AML-193 (cell line): ENCODE measurements at regions not wholly inside any gene's neighbourhood (a gene's known extent, or its start where the extent isn't known, plus 50 kb on each side); places are given as distances from the start of the nearest gene placed in this dataset.

ENCODE experiments used
- DNase-seq, 2 experiments: peaks; one replicate each; lab custom pipeline; 2025; lab: John Stamatoyannopoulos, UW

- peak; percentile 67 to 77 for DNase-seq
Observed at GRCh38 chr3:188940573-188940932, 231.2 kb upstream of the TPRG1 start.

DNA sequence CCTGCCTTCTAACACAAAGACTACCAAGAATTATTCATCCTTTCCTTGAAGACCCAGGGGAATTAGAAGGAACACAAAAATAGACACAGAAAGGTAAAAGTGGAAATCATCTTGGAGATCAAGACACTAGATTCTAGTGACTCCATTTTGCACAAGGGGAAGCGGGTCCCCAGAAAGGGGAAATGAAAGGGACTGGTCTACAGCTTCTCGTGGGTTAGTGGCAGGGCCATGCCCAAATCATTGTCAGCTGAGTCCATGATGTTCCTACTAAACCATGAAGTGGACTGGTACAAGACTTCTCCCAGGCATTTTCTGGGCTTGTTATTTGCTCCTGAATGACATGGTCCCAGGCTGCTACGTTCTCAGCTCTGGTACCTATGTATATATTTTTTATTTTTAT lies 230.7 kb upstream of the TPRG1 start:
- DNase-seq, result peak; percentile 30 to 55

GRCh38 chr3:188942191-188942590 lies 229.6 kb upstream of the TPRG1 start:
- DNase-seq, result no peak

GRCh38 chr3:188943591-188943990 lies 228.2 kb upstream of the TPRG1 start:
- DNase-seq, result no peak

GRCh38 chr3:188944108-188944507 lies 227.7 kb upstream of the TPRG1 start:
- DNase-seq, result no peak

DNA sequence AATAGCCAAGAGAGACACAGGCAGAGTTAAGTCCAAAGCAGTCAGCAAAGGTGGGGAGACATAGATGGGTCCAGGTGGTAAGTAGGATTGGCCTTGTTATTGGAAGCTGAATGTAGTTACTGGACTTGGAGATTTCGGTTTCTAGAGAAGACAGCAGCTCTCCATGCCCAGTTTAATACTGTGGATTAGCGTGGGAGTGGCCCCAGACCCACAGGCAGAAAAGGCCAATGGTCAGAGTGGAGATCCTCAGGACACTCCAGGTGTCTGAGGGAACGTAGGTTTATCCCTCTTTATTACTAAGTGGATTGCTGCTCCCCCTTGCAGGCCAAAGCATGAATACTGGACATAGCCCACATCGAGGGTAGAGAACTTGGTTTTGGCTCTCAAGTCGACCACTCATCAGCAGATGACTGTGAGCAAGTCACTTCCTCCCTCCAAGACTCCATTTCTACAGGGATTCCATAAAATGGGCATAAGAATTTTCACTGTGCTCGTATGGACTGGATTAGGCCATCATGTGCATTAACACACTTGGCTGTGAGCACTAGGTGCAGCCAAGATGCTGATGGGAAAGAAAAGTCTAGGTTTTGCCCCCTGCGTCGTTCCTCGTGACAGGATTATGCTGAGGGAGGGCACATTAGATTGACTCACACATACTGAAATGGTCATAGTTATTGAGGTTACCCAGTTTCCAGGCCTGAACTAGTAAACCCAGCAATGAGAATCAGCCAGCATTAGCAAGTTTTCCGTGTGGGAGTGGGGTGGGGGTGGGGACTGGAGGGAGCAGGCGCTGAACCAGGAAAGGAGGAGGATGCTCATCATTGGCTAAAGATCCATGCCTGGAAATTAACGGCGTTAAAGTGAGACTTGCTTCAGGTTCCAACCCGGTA lies 225.2 kb upstream of the TPRG1 start:
- DNase-seq, result no peak

DNA sequence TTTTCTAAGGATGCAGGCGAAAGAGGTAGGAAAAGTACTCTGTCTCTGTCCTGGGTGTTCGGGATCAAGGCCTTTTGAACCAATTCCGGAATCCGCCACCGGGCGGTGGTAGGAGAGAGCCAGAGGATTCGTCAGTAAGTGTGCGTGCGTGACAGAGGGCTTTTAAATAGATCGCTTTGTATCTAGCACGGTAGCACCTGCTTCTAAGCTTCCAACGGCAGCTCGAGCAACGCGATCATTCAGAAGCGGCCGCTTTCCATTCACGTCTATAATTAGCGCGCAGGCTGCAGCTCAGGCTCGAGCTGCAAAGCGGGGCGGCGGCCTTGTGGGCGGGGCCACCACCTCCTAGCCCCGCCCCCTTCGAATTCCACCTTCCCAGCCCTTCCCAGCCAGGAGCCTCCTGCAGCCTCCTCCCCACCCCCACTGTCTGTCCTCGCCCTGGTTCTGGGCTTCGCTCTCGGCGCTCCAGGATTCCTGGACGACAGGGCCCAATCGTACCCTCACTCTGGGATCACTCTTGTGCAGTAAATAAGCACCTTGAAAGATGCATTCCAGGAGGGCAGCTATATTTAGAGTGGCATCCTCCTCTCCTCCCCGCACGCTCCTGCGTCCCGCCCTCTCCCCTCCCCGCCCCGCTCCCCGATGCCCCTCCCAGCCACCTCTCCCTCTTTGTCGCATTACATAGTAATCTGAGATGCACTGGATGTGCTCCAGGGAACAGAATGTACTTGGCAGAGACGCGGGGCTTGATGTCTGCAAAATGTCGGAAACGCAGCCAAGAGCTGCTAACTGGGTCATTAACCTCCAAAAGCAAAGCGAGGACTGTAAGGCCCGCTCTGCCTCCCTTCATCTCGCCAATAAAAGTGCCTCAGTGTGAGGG lies 224.1 kb upstream of the TPRG1 start:
- no peak for DNase-seq

DNA sequence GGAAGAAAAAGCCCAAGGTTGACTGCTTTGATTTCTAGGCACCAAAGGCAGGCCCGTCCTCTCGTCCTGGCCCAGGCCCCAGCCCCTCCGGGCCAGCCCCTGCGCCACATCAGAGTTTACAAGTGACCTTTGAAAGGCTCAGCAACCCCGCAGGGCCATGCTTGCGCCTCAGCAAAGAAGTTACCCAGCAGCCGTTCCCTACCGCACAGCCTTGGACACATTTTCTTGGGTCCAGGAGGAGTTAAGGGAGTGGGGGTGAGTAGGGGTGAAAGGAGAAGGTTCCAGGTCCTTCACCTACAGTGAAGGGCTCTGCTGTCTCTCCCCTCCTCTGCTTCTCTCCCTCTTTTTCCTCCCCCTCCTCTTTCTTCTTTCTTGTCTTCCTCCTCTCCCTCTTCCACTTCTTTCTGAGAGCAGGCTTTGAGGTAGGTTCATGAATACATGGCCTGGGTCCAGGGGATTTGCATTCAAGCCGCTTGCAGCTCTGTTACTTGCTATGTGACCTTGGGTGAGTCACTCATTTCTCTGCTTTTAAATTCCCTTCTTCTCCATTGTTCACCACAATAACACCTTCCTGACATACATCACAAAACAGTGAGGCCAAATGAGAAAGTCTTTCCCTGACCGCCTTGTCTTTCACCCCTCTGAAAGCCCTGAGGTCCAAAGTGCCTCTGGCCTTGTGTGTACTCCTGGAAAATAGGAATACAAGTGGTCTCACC lies 223.3 kb upstream of the TPRG1 start:
- peak; percentile 45 to 54 for DNase-seq

GRCh38 chr3:188948997-188949389 lies 222.8 kb upstream of the TPRG1 start:
- DNase-seq, result peak; percentile 95 to 96

DNA sequence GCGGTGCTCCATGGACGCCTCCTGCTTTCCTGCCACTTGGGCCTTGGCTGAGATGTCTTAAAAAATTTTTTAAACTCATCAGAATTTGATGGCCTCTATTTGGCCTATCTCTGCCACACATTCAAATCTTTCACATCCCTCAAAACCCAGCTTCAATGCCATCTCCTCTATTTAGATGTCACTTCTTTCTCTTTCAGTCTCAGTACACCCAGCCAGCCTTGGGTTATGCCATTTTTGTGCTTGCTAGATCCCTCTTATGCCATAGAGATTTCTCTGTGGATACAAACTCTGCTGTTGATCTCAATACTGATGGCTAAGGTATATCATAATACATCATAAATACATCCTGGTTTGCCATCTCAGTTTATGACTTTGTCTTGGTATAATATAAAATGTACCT lies 222.3 kb upstream of the TPRG1 start:
- DNase-seq, result no peak

- DNase-seq, result peak; percentile 42 to 43
Observed at GRCh38 chr3:188949996-188950395, 221.8 kb upstream of the TPRG1 start.

DNA sequence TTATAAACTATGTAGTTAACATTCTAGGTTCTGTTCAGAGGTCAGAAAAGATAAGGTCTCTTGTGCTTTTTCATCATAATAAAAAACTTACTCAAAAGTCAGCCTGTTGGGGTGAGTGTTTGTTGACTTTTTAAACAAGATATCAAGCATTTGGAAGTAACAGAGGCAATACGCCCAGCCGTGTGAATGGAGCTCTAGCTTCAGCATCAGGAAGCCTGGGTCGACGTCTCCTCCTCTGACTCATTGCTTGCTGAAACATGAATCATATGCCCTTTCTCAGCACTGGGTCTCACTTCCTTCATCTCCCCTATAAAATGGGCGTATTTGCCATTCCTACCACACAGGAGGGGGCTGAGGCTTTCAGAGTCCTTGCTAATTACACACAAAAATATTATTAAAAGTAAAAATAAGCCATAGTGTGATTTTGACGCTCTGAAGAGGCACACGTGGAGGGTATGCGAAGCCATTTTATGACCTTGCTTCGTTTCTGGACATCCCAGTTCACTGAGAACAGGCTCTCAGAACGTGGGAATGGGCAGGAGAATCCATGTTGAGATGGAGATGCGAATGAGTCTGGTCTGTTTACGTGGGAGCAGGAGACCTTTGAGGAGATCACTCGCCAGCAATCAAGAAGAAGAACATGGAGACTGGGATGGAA lies 220.8 kb upstream of the TPRG1 start:
- no peak for DNase-seq

- no peak for DNase-seq
Observed at GRCh38 chr3:188951734-188952133, 220.0 kb upstream of the TPRG1 start.

GRCh38 chr3:188954590-188955208 lies 217.1 kb upstream of the TPRG1 start:
- DNase-seq, result peak; percentile 89 to 93

- no peak for DNase-seq
Observed at GRCh38 chr3:188955919-188956318, 215.9 kb upstream of the TPRG1 start.

GRCh38 chr3:188956839-188957489 lies 214.8 kb upstream of the TPRG1 start:
- peak; percentile 81 to 88 for DNase-seq

DNA sequence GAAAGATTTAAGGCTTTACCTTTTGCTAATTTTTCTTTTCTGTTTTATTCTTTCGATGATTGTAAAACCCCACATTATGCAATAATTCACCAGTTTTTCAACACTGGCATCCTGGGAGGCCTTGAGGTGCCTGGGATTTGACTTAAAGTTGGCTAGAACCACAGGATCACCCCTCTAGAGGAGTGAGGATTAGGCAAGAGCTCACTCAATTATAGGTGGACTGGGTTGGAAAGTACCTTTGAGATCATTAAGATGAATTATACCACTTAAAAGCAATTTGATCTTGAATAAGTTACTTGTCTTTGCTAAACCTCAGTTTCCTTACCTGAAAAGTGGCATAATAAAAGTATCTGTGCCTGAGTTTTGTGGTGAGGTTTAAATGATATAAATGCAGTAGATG lies 212.8 kb upstream of the TPRG1 start:
- no peak for DNase-seq

GRCh38 chr3:188962253-188963247 lies 209.2 kb upstream of the TPRG1 start:
- DNase-seq, result no peak

DNA sequence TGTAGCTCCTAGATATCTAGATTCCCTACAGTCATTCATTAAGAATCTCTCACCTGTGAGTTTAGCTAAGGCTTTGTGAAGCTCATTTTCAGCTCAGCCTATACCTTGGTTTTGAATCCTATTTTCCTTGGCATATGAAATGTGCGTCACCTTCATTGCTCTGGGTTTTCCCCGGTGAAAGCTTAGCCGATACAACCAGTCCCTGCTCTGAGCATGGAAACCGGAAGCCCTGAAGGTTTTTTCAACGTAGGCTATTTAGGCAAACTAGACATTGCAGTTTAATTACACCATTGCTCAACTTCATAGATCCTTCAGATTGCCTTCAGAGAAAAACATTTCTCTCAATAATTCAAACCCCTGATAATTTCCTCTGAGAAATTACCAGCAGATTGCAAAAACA lies 206.8 kb upstream of the TPRG1 start:
- DNase-seq, result no peak

DNA sequence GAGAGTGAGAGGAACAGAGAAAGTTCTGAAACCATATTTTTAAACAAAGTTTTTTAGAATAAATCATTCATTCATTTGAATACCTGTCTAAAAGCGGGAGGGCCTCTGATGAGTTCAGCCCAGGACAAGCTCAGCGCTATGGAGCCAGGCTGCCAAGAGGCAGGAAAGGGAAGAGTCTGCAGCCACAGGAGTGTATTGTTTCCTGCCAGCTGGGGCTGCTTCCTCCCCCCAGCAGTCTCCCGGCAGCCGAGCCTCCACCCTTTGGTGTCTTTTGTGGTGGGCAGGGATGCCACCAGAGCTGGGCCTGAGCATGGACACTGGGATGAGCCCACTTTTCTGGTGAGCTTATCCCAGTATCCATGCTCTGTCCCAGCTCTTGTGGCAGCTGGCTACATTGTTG lies 199.5 kb upstream of the TPRG1 start:
- peak; percentile 84 to 90 for DNase-seq
